GM18519 (cell line): ENCODE measurements at regions not wholly inside any gene's neighbourhood (a gene's known extent, or its start where the extent isn't known, plus 50 kb on each side); places are given as distances from the start of the nearest gene placed in this dataset.

ENCODE experiments used
- ATAC-seq: cut with Tn5 transposase; IDR thresholded peaks from one replicate; pipeline ENCODE4 v1.9.1; 2021; ENCODE audit warnings: mild to moderate bottlenecking, moderate library complexity; ENCODE audit not compliant: unreplicated experiment, low FRiP score

GRCh38 chr14:96617635-96618034 is 115.5 kb downstream of the PAPOLA start:
- no peak for ATAC-seq

DNA sequence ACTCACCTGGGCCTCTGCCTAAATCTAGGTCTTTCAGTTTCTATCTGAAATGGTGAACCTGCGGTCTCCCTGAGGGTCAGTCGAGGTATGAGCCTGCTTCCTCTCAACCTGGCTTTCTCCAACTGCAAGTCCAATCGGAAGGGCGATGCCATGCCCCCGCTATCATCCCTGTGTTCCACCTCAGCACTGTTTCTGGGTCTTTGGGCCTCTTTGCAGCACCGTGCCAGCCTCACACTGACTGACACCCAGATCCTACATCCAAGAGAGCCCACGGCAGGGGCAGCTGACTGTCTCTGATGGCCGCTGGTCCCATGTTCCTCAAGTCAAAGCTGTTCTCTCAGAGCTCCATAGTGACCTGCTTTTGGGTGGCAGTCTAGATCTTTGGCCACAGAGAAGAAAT is 120.7 kb downstream of the PAPOLA start:
- no peak for ATAC-seq

DNA sequence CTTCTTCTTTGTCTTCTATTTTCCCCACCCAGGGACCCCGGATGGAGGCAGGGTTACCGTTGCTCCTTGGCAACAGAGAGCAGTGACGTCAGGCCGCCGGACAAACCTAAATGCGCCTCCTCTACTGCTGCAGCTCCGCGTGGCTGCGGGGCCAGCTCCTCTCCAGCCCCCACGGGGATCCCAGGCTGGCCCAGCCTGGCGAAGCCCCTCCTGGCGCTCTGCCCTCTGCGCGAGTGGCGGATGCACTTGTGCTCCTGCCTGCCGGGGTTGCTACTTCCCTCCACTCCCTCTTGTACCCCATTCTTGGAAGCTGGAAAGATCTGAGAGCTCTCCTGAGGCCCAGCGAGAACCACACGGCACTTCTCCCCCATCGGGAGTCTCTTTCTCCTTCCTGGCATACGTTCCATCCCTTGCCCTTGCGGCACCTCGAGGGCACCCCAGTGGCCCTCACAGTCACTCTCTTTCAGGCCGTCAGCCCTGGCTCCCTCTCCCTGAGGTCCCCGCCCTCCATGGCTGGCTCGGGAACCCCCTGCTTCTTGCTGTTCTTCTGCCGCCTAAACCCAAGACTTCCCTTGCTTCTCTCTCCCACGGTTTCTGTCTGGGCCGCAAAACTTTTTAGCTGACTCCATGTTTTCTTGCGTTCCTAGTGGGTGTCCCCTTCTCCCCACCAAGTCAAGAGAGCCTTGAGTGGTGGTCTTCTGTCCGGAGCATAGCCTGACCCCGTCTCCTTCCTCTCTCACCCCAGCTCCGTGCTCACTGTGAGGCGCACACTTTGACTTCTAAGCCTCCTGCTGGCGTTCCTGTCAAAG is 121.7 kb downstream of the PAPOLA start:
- no peak for ATAC-seq

DNA sequence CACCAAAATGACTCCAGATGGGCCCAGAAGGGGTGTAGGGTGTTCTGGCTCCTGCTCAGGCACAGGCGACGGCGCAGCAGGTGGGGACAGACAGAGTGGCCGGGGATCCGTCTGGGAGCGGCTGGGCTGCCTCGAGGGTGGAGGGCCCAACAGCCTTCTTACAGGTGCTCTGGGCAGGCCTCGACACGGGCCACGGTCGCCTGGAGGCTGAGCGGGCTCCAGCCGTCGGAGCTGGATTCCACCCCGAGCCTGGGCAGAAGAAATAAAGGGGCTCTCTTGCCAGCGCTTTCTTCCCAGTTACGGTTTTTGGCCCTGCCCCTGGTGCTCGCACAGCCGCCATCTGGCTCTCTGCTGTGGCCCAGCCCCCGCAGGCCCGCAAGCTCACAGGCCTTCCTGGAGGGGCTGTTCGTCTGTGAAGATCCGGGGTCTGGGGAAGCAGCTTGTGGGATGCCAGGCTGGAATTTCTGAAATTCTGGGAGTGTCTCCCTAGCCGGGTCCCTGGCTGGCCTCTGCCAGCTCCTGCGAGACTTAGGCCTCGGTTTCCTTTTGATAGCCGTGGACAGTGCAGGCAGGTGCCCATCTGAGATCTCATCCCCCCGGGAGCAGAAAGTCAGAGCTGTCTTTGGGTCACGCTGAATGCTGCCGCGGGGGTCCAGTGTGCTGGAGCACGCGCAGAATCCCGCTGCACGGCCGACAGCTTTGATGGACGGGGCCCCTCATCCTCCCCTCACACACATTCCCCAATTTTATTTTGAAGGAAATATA is 122.7 kb downstream of the PAPOLA start:
- ATAC-seq = no peak

- no peak for ATAC-seq
Observed at GRCh38 chr14:96625426-96625985, 123.3 kb downstream of the PAPOLA start.

- ATAC-seq = no peak
Observed at GRCh38 chr14:96626121-96626768, 124.1 kb downstream of the PAPOLA start.

DNA sequence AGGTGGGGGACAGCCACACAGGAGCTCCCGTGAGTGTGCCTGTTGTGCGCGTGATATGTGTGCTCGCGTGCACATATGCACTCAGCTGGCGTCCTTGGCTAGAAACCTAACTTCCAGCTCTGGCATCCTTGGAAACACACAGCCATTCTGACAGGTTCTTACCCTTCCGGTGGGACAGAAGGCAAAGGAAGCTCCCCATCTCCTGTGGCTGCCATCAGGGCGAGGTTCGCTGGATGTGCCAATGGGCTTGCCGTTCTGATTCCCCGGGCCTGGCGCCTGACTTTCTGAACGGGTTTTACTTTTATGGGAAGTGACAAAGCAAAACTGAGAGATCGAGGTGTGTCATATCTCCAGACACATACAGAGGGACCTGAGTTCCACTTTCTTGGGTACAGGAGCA is 124.7 kb downstream of the PAPOLA start:
- ATAC-seq = no peak

- ATAC-seq = no peak
Observed at GRCh38 chr14:96627386-96627785, 125.2 kb downstream of the PAPOLA start.

- ATAC-seq = no peak
Observed at GRCh38 chr14:96627811-96628775, 125.9 kb downstream of the PAPOLA start.

- no peak for ATAC-seq
Observed at GRCh38 chr14:96629082-96629481, 126.9 kb downstream of the PAPOLA start.

GRCh38 chr14:96629558-96630222 is 127.5 kb downstream of the PAPOLA start:
- no peak for ATAC-seq

DNA sequence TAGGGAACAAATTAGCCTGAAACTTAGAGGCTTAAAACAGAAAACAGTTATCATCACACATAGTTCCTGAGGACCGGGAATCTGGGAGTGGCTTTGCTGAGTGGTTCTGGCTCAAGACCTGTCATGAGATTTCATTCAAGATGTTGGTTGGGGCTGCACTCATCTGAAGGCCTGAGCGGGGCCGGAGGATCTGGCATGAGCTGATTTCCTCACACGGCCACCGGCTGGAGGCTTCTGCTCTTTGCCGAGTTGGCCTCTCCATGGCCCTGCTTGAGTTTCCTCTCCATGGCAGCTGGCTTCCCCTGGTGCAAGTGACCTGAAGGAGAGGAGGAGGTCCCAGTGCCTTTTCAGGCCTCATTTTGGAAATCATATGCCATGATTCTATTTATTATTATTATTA is 128.1 kb downstream of the PAPOLA start:
- no peak for ATAC-seq

- ATAC-seq = no peak
Observed at GRCh38 chr14:96631030-96631429, 128.8 kb downstream of the PAPOLA start.

GRCh38 chr14:96631621-96632362 is 129.6 kb downstream of the PAPOLA start:
- ATAC-seq = no peak

DNA sequence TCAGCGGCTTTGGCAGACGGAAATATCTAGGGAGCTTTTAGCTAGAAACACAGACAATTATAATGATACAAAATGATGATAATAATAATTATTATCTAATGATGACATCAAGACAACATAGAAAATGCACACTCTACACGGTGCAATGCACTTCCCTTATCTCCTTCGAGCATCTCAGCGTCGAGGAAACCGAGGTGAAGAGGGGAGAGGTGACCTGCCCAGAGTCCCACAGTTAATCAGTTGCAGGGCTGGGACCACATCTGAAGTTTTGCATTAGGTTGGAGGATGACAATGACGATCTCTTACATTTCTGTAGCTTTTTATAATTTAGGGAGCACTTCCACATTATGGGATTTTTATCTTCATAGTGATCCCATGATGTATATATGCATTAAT is 130.2 kb downstream of the PAPOLA start:
- no peak for ATAC-seq

GRCh38 chr14:96633096-96633495 is 130.9 kb downstream of the PAPOLA start:
- no peak for ATAC-seq

GRCh38 chr14:96634481-96634880 is 132.3 kb downstream of the PAPOLA start:
- no peak for ATAC-seq

- ATAC-seq = no peak
Observed at GRCh38 chr14:96634896-96635295, 132.7 kb downstream of the PAPOLA start.

GRCh38 chr14:96635850-96636249 is 133.7 kb downstream of the PAPOLA start:
- ATAC-seq = no peak
